T-helper 9 cell (primary cell): ENCODE measurements at regions not wholly inside any gene's neighbourhood (a gene's known extent, or its start where the extent isn't known, plus 50 kb on each side); places are given as distances from the start of the nearest gene placed in this dataset.
"Not testable (repeated sequence)": the region's sequence is repeated elsewhere in the genome, so short reads cannot be mapped to it uniquely, and the experiment has no call there.

Experiments
- DNase-seq: peaks from one replicate; pipeline ENCODE4 v3.0.0-alpha.2; 2020

DNA sequence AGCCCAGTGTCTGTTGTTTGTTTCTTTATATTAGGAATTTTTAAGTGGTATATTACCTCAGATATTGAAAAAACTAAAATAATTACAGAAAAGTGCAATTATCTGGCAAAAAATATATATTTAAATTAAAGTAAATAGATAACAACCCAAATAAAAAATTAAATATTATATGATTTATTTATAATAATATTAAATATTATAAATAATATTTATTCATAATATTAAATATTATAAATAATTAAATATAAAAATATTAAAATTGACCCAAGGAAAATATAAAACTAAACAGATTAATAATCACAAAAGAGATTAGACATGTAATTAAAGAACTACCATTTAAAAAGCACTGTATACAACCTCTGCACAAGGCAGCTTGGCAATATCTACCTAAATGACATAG lies 331.9 kb upstream of the POGK start:
- no peak for DNase-seq

DNA sequence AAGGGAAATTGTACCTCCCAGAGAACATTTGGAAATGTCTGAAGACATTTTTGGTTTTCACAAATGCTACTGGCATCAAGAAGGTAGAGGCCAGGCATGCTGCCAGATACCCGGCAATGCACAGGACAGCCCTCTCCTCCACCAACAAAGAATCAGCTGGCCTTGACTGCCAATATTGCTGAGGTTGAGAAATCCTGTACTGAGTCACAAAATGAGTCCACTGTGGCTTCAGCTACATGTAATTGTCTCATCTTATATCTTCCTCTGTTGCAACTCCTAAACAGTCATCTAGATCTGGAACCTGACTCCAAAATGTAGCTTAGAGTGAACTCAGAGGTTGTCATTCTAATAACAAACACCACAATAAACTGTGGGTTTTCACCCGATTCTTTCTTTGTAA lies 327.5 kb upstream of the POGK start:
- no peak for DNase-seq

DNA sequence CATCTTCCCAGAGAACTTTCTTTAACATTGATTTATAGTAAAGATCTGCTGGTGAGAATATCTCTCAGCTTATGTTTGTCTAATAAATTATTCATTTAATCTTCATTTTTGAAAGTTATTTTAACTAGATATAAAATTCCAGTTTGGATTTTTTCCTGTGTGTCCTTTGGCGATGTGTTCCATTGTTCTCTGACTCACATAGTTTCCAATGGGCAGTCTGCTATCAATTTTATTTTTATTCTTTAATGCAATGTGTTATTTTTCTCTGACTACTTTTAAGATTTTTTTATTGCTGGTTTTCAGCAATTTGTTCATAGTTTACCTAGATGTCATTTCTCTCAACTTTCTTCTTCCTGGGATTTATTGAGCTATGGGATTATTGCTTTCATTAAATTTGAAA lies 325.2 kb upstream of the POGK start:
- no peak for DNase-seq

DNA sequence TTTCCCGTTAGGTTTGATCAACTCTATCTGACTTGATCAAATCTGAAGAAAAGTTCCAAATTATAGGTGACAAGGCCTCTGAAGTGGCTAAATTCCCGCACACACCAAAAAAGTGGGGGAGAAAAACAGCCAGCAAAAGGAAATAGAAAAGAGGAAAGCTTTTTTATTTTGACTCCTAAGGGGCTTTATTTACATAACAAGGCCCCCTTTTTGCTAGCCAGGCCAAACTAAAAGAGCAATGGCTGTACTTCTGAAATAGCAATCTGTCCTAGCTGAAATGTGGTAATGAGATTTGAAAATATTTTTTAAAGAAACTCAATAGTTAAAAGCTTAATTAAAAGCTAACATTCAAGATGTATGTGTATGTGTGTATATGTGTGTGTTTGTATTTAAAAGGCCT lies 311.5 kb upstream of the POGK start:
- DNase-seq = no peak

DNA sequence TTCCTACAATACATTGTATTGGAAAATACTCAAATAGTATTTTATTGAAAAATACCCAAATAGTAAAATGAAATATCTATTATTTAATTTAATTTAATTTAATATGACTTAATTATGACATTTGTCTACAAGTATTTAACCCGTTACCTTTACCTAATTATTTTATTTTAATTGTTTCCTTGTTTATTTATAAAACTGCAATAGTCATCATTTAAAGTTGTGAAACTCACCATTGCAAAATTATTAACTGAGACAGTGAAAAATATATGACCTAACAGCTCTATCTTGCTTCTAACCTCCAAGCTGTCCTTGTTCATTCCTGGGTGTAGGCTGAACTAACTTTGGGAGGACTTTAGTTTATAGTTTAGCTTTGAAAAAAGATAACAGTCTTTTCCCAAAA lies 300.6 kb upstream of the POGK start:
- DNase-seq = no peak

DNA sequence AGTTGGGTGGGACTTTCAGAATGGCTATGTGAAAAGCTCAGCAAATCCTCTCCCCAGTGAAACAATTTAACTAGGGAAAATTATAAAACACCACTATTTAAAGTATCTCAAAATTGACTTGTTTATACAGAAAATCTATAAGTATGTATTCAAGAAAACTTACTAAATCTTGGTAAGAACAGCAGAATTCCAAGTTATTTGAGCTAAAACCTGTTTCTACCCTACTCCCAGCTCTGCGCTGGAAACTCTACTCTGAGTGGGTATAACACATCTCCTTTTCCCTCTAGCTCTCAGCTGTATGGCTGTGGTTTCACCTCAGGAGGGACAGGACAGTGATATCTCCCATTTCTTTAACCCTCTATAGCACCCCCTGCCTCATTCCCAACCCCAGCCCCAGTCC lies 295.2 kb upstream of the POGK start:
- DNase-seq = no peak

DNA sequence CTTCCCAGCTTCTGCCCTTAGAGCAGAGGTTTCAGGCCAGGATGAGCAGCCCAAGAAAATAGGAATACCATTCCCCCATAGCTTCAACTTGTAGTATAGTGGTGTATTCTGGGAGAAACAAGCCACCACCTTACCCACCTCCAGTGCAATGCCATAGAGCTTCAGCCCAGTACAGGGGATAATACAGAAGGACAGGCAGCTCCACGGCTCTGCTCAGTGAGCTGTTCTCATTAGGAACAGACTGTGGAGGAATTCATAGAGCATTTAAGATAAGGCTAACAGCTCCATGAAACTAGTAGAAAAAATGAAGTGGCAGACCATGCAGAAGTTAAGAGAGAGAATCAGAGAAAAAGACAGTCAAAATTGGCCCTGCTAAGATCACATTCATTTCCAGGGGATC lies 294.7 kb upstream of the POGK start:
- DNase-seq = no peak

DNA sequence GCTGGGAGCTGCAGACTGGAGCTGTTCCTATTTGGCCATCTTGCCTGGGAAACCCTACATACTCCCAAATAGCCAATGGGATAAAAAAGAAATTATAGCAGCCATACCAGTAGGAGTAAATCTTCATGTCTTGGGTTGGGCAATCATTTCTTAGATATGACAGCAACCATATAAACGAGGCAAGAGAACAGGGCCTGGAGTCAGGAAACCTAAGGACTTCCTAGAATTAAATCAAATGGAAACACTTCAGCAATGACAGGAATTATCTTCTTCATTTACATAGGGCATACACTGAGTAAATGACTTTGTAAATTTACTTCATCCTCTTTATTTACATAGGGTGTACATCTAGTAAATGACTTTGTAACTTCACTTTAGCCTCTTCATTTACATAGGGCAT lies 286.6 kb upstream of the POGK start:
- no peak for DNase-seq

DNA sequence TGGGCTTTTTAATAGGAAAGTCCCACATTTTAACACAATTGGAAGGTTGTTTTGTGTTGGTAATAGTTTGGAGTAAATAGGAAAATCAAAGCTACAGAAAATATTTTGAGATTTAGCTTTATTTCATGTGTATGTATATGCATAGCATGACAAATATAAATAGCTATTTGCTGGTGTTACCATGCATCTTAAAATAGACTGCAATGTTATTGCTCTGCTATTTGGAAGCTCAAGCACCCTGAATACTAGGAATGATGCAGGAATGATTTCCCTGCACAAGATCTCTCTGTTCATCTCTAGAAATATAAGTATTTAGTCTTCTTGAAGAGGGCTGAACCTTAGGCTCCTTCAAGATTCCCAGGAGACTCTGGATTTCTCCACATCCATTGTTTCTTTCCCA lies 268.3 kb upstream of the POGK start:
- DNase-seq = no peak

DNA sequence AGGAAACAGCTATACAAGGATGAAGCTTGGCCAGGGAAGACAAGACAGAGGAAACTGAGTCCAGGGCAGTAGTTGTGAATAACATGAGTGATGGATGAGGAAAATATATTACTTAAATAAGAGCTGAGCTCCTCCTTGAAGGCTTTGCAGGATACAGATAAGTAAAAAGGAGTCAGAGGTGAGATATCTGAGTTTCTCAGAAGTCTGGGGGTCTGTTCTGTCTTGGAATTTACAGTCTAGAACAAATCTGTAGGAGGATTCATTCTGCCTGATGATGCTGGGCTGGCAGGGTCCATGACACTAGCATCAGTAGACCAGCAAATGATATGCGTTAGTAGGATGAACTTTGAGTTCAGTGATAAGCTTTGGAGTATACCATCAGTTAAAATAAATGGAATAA lies 266.1 kb upstream of the POGK start:
- DNase-seq = no peak

DNA sequence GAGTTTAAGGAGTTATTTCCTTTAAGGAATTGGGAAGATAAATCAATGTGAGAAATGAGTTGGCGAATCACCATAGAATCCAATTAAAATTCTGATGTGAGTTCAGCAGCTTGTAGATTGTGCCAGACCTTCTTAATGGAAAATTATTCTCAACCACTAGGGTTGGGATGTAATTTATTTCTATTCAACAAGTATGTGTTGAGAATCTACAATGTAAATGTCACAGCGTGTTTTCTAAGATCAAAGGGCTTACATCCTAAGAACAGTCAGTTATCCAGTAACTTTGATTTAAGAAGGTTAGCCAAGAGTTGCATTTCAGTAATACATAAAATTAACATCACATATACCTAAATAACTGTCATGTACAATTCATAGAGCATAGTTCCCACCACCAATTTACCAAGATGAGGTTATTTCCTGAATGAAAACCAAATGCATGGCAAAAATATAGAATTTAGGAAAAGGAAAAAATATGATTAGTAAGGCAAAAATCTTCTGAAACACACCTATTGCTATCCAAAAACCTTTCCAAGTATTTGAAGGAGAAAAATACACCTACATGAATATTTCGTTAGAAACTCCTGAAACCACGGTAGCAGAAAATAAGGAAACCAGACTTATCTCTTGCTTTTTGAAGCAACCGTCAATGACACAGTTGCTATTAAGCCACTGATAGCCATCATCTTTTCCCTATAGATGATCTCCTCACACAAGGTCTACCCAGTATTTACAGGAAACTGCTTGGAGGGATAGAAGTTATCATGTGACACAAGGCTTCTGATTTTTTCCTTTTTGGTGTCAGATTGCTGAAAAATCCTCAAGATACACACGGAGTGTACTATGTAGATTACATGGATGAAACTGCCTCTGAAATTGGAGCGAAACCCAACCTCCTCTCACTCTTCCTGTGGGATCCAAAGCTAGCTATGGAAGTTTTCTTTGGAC lies 259.4 kb upstream of the POGK start:
- no peak for DNase-seq

DNA sequence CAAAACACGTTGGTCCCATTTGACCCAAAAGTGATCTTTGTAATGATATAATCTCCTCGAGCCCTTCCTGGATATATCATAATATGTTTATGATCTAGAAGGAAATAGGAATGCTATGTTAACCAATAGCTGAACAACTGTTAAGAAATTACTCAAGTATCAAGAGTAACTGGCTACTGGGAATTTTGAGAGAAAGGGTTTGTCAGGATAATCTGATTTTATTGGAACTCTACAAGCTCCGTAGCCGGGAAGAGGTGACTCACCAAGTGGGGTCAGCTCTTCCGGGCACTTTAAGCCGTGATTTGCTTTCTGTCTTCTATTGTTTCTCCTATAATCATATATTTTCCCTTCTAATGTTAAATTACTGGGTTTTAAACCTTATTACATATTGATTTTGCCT lies 250.5 kb upstream of the POGK start:
- DNase-seq = no peak

DNA sequence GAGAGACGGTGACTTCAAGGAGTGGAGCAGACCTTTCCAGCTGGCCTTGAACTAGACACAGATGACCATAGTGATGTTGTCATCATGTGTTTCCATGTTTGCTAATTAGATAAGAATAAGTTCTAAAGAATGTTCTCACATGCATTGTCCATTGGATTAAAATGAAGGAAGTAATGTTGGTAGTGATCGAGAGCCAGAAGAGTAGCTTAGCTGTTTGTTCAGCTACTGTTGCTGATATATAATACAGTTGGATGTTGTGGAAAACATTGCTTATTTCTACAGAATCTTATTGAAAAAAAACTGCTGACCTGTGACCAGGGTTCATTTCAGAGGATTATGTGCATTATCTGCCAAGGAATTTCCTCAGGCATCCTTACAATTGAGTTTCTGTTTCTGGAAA lies 249.1 kb upstream of the POGK start:
- no peak for DNase-seq

DNA sequence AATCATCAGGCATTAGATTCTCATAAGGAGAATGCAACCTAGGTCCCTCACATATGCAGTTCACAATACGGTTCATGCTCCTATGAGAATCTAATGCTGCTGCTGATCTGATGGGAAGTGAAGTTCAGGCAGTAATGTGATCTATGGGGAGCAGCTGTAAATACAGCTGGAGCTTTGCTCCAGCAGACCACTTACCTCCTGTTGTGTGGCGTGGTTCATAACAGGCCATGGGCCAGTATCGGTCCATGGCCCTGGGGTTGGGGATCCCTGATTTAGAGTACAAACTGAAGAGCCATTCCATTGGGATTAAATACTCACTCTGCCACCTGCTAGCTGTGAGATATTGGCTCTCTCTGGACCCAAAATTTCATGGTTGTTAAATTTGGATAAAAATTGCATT lies 244.6 kb upstream of the POGK start:
- DNase-seq = no peak

DNA sequence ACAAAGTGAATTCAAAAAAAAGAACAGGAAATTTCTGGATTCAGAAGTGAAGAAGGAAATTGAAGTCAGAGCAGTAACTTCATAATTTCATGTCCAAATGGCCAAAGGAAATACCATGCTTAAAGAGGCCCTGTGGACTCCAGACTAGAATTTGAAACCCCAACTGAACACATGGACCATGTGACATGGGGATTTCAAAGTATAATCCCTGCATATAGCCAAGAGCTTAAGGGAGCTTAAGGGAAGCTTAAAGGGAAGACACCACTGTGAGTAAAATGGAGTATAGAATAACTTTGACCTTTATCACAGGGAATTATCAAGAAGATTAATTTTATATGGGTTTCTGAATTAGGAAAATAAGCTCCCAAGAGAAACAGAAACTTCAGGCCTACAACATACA lies 241.8 kb upstream of the POGK start:
- DNase-seq = no peak

DNA sequence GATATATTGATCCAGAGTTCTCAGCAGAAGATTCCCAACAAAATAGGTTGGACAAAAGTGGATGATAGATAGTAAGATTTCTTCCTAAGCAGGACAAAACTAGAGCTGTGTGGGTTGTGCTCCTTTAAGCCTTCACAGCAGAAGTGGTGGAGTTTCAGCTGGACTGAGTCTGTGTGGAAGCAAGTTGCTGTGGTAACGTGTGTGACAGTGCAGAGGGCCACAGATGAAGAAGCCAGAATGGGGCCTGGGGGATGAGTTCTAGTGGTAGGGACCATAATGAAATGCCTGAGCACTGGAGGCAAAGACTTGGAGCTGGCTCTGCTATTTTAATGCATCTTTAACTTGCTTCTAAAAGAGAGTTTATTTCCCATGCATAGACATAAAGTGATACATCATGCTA lies 238.7 kb upstream of the POGK start:
- DNase-seq = no peak

DNA sequence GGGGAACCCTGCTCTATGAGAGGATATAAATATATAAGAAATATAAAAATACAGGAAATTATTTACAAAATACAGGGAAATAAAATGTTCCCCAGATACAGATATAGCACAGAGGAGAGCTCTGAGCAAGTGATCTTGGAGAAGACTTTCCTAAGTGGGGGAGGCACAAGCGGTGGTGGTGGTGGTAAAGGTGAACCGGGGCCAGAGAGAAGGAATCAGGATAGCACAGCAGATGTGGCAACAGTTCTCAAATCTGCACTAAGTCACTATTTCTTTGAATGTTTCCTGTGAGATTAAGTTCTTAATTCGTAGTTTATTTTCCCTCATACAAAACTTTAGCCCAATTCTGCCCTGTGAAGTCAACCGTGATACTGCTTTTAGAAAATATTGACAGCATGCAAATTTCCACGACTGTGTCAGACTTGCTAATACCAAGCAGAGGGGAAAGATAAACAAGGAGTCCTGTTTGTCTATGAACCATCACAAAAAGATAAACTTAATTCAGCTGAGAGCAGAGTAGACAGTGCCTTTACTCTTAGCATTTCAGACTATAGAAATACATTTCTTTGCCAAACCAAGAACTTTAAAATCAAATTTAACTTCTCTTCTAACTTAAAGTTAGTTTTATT lies 237.5 kb upstream of the POGK start:
- no peak for DNase-seq

DNA sequence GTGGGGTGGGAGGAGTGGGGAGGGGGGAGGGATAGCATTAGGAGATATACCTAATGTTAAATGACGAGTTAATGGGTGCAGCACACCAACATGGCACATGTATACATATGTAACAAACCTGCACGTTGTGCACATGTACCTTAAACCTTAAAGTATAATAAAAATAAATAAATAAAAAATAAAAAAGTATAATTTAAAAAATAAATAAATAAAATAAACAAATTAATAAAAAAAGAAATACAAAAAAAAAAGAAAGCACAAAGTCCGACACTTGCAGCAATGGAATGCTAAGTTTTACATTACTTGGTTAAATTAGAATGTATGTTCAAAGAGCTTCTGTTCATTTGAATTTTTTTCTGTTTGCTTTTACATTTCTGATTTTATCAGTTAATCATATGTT lies 236.5 kb upstream of the POGK start:
- not testable (repeated sequence) for DNase-seq

DNA sequence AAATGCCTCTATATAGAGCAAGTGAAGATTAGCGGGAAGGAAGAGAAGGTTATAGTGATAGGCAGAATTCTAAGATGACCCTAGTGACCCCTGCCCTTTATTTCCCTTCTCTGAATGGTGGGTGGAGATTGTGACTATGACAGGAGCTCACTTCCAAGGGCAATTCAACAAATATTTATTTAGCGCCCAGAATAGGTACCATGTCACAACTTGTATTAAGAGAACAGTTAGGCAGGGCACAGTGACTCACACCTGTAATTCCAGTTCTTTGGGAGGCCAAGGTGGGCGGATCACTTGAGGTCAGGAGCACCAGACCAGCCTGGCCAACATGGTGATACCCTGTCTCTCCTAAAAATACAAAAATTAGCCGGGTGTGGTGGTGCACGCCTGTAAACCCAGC lies 236.0 kb upstream of the POGK start:
- DNase-seq = no peak

DNA sequence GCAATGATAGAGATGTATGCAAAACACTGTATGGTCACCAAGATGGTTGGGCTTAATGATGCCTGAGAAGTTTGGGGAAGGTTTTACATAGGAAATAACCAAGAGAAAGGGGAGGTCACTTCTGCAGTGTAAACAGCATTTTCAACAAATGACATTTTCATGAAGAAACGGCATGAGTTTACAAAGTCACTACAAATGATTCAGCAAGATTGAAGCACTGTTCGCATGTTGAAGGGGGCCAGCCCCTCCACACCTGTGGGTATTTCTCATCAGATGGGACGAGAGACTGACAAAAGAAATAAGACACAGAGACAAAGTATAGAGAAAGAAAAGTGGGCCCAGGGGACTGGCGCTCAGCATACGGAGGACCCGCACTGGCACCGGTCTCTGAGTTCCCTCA lies 234.1 kb upstream of the POGK start:
- DNase-seq = no peak

DNA sequence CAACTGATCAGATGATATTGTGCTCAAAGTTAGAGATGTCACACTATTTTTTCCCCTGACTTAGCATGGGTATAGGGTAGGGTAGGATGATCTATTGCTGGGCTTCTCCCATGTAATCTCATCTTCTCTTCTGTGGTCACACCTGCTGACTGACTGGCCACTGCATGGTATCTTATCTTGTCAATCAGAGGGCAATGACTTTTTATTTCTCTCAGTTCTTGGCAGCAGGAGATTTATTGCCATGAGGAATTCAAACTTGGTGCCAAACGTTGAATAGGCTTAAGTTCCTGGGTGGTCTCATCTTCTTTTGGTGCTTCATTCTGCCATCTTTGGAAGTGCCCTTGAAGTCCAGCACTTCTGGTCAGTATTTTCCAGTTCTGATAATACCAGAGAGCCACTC lies 226.4 kb upstream of the POGK start:
- DNase-seq = no peak

DNA sequence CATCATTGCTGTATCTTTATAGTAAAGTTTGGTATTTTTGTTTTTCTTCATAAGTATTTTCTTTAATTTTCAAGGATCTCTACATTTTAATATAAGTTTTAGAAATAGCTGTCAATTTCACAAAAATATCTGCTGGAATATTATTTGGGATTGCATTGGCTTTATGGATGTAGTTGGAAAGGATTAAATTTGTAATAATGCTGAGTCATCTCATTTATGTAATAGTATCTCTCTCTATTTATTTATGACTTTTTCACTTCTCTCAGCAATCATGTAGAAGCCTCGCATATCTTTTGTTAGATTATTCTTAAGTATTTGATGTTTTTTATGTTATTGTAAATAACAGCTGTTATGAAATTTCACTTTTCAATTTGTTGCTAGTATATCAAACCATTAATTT lies 223.1 kb upstream of the POGK start:
- no peak for DNase-seq

DNA sequence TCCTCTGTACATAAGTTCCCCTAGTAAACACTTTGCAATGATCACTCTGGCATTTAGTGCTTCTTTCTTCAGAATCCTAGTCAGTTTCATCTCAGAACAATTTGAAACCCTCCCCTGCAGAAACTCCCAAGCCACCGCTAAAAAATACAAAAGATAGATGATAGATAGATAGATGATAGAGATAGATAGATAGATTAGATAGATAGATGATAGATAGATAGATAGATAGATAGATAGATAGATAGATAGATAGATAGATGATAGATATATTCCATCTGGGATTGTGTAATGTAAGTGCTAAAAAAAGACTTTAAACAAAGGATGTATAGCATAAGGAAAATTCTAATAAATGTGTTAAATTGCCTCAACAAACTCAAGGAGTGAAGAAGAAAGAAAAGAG lies 212.6 kb upstream of the POGK start:
- DNase-seq = no peak

DNA sequence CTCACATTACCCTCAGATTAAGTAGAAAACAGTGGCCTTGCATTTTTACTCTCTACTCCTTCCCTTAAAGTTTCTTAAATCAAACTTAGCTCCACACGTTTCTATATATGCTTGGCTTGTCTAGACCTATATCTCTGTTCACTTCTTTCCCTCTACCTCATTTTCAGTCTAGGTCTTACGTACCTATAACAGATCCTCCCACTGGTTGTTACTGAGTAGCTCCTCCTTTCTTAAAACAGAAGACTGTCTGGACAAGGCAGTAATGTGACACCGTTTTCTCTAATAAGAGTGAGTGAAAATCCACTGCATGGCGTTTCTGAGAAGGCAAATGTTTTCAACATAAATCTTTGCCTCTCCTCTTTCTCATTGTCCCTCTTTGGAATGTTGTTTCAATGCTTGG lies 211.7 kb upstream of the POGK start:
- no peak for DNase-seq

DNA sequence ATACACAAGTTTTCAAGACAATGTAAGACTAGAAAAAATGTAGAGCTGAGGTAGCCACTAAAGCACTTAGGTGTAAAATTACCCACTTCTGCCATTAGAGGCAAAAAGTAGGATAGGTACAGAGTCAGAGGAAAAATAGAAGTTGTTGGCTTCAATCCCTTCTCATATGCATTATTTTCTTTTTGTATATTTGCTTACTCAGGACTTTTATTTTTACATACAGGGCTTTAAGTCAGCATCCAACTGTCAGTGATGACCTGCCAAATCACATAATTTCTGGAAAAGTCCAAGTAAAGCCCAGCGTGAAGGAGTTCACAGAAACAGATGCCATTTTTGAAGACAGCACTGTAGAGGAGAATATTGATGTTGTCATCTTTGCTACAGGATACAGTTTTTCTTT lies 211.0 kb upstream of the POGK start:
- no peak for DNase-seq
